ENCODE measurements at regions not wholly inside any gene's neighbourhood (a gene's known extent, or its start where the extent isn't known, plus 50 kb on each side); places are given as distances from the start of the nearest gene placed in this dataset.

DNA sequence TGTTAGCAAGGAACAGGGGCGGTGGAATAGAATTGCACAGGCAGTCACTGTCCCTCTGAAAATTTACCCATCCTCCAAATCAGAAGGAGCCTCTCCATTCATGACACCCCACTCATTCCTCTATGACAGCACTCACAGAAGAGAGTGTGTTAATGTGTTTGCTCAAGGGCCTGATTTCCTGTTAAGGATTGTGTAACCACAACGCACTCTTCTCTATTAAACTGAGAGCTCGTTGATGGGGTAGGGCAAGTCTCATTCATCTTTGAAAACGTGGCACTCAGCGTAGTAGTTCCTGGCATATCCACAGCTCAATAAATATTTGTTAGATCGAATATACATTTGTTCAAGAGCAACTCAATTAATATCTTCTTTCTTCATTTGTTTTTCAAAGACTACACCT lies 106.4 kb downstream of the VAPA start:
- TF ChIP-seq, protein P1, sequence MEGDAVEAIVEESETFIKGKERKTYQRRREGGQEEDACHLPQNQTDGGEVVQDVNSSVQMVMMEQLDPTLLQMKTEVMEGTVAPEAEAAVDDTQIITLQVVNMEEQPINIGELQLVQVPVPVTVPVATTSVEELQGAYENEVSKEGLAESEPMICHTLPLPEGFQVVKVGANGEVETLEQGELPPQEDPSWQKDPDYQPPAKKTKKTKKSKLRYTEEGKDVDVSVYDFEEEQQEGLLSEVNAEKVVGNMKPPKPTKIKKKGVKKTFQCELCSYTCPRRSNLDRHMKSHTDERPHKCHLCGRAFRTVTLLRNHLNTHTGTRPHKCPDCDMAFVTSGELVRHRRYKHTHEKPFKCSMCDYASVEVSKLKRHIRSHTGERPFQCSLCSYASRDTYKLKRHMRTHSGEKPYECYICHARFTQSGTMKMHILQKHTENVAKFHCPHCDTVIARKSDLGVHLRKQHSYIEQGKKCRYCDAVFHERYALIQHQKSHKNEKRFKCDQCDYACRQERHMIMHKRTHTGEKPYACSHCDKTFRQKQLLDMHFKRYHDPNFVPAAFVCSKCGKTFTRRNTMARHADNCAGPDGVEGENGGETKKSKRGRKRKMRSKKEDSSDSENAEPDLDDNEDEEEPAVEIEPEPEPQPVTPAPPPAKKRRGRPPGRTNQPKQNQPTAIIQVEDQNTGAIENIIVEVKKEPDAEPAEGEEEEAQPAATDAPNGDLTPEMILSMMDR (IDR thresholded peaks at IDR 0.05), result no peak
- no peak for TF ChIP-seq POLR2A (IDR thresholded peaks at IDR 0.05)
